HG03039 (cell line): ENCODE measurements at regions not wholly inside any gene's neighbourhood (a gene's known extent, or its start where the extent isn't known, plus 50 kb on each side); places are given as distances from the start of the nearest gene placed in this dataset.
A peak's percentile ranks its signal among the peaks of the same experiment; 100 is the strongest.

Experiments used
- ATAC-seq: cut with Tn5 transposase; IDR thresholded peaks from one replicate; pipeline ENCODE4 v1.9.1; 2021; ENCODE audit warnings: mild to moderate bottlenecking, moderate library complexity; ENCODE audit not compliant: unreplicated experiment

GRCh38 chr12:94789510-94790225 lies 139.3 kb upstream of the TMCC3 start:
- ATAC-seq: no peak

GRCh38 chr12:94788298-94788697 lies 137.9 kb upstream of the TMCC3 start:
- no peak for ATAC-seq

GRCh38 chr12:94786906-94787305 lies 136.5 kb upstream of the TMCC3 start:
- no peak for ATAC-seq

GRCh38 chr12:94783862-94784261 lies 133.5 kb upstream of the TMCC3 start:
- ATAC-seq: no peak

- no peak for ATAC-seq
These were observed 133.0 kb upstream of the TMCC3 start for GRCh38 chr12:94783343-94783742.

GRCh38 chr12:94781835-94782234 lies 131.5 kb upstream of the TMCC3 start:
- ATAC-seq: no peak

GRCh38 chr12:94779485-94779884 lies 129.1 kb upstream of the TMCC3 start:
- ATAC-seq: no peak

- ATAC-seq: no peak
These were observed 127.6 kb upstream of the TMCC3 start for GRCh38 chr12:94777936-94778335.

GRCh38 chr12:94775710-94776109 lies 125.4 kb upstream of the TMCC3 start:
- no peak for ATAC-seq

GRCh38 chr12:94771741-94772140 lies 121.4 kb upstream of the TMCC3 start:
- no peak for ATAC-seq

GRCh38 chr12:94771199-94771598 lies 120.8 kb upstream of the TMCC3 start:
- no peak for ATAC-seq

GRCh38 chr12:94770791-94771190 lies 120.4 kb upstream of the TMCC3 start:
- no peak for ATAC-seq

GRCh38 chr12:94769776-94770759 lies 119.7 kb upstream of the TMCC3 start:
- ATAC-seq: no peak

- ATAC-seq: peak; percentile 78
These were observed 118.7 kb upstream of the TMCC3 start for GRCh38 chr12:94769047-94769420.

GRCh38 chr12:94768398-94769046 lies 118.2 kb upstream of the TMCC3 start:
- peak; percentile 33 for ATAC-seq

- ATAC-seq: no peak
These were observed 117.6 kb upstream of the TMCC3 start for GRCh38 chr12:94767956-94768355.

- no peak for ATAC-seq
These were observed 116.0 kb upstream of the TMCC3 start for GRCh38 chr12:94766397-94766796.

- no peak for ATAC-seq
These were observed 113.1 kb upstream of the TMCC3 start for GRCh38 chr12:94763462-94763861.

- ATAC-seq: no peak
These were observed 112.6 kb upstream of the TMCC3 start for GRCh38 chr12:94762943-94763342.

- peak; percentile 83 for ATAC-seq
These were observed 112.0 kb upstream of the TMCC3 start for GRCh38 chr12:94762259-94762942.

GRCh38 chr12:94761559-94761958 lies 111.2 kb upstream of the TMCC3 start:
- ATAC-seq: no peak
